Chondrocyte (in vitro differentiated cells): ENCODE measurements at regions not wholly inside any gene's neighbourhood (a gene's known extent, or its start where the extent isn't known, plus 50 kb on each side); places are given as distances from the start of the nearest gene placed in this dataset.

Experiments
- DNase-seq: peaks from one replicate; pipeline ENCODE4 v3.0.0; 2021; ENCODE audit warnings: mixed read lengths, low spot score
- H3K27ac Mint-ChIP-seq: one replicate; pipeline ENCODE4 v1.8.0; 2021; ENCODE audit warnings: mild to moderate bottlenecking, moderate library complexity, mixed read lengths; ENCODE audit not compliant: unreplicated experiment
- H3K27me3 Mint-ChIP-seq: 2 replicates; pipeline ENCODE4 v1.8.0; 2021; ENCODE audit warnings: low read depth, mixed read lengths
- H3K36me3 Mint-ChIP-seq: 2 replicates; pipeline ENCODE4 v1.8.0; 2021; ENCODE audit warnings: low read depth, mixed read lengths
- H3K4me1 Mint-ChIP-seq: 2 replicates; pipeline ENCODE4 v1.8.0; 2021; ENCODE audit warnings: low read depth, mild to moderate bottlenecking, mixed read lengths
- H3K4me3 Mint-ChIP-seq: one replicate; pipeline ENCODE4 v1.8.0; 2021; ENCODE audit warnings: mild to moderate bottlenecking, moderate library complexity, mixed read lengths; ENCODE audit not compliant: unreplicated experiment
- H3K9me3 Mint-ChIP-seq: 2 replicates; pipeline ENCODE4 v1.8.0; 2021; ENCODE audit warnings: low read depth, mixed read lengths
- TF ChIP-seq, protein P1 (sequence below): fragments of 200-600 bp; sonication (generic); IDR thresholded peaks from 2 replicates; pipeline ENCODE4 v1.5.0; 2021; ENCODE audit warnings: antibody characterized with exemption, mild to moderate bottlenecking, moderate library complexity

DNA sequence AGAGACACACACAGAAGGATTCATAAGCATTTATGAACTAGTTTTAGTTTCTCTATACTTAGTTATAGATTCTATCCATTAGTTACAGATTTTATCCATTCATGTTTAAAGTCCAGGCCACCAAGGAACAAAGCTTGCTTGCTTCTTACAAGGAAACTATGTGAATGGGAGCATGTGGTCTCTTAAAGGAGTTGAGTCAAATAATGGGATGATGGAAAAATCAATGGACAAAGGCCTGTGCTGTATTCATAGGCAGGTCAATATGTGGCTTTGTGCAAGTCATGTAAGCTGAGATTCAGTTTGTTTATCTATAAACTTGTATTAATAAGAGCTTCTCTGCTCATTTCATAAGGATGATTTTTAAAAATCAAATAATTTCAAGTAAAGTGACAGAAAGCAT lies 172.8 kb upstream of the CDK1 start:
- DNase-seq: no peak
- Mint-ChIP-seq H3K27ac (no peak overlapping the region), H3K9me3 (no peaks in the 10 kb centered on the region), H3K4me3 (no peak overlapping the region), H3K36me3 (no peaks in the 10 kb centered on the region), H3K27me3 (peaks cover 16% of the 10 kb centered on the region), H3K4me1 (no peaks in the 10 kb centered on the region)
- TF ChIP-seq, protein P1, sequence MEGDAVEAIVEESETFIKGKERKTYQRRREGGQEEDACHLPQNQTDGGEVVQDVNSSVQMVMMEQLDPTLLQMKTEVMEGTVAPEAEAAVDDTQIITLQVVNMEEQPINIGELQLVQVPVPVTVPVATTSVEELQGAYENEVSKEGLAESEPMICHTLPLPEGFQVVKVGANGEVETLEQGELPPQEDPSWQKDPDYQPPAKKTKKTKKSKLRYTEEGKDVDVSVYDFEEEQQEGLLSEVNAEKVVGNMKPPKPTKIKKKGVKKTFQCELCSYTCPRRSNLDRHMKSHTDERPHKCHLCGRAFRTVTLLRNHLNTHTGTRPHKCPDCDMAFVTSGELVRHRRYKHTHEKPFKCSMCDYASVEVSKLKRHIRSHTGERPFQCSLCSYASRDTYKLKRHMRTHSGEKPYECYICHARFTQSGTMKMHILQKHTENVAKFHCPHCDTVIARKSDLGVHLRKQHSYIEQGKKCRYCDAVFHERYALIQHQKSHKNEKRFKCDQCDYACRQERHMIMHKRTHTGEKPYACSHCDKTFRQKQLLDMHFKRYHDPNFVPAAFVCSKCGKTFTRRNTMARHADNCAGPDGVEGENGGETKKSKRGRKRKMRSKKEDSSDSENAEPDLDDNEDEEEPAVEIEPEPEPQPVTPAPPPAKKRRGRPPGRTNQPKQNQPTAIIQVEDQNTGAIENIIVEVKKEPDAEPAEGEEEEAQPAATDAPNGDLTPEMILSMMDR: no peak

DNA sequence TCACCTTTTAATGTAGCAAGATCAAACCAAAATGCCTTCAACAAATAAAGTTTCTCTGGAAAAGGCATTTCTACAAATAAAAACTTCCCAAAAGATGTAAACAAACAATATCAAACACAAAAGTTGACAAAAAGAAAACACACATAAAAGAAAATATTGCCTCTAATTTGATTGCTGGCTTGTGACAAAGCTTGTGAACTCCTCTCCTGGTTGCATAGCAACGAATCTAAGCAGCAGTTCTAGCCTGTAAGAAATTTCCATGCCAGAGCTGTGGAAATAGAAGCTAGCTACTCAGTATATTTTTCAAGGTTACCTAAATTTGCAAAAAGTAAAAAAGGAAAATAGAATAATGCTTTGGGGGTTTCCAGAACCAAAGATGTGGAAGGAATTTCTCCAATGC lies 173.9 kb upstream of the CDK1 start:
- H3K27me3 Mint-ChIP-seq: peaks cover 14% of the 10 kb centered on the region
- no peaks in the 10 kb centered on the region for H3K4me1 Mint-ChIP-seq
- H3K9me3 Mint-ChIP-seq: no peaks in the 10 kb centered on the region
- no peak overlapping the region for H3K4me3 Mint-ChIP-seq
- TF ChIP-seq, protein P1: no peak
- no peak overlapping the region for H3K27ac Mint-ChIP-seq
- no peak for DNase-seq
- H3K36me3 Mint-ChIP-seq: no peaks in the 10 kb centered on the region

DNA sequence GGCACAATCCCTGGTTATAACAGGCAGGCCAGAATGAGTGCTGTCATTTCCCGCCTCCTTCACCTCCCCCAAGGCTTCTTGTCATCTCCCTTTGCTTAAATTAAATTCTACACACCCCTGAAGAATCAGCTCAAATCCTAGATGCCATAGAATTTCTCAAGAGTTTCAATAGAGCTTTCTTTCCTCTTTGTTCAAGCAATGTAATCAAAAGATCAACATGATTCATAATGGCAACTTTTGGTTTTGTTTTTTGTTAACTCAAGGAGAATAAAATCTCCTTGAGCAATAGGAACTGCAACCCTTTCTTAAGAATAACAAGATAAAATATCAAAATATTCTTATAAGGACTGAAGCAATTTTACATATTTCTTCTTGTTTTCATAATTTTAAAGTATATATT lies 180.8 kb upstream of the CDK1 start:
- Mint-ChIP-seq H3K4me1 (no peaks in the 10 kb centered on the region), H3K4me3 (no peak overlapping the region), H3K27ac (no peak overlapping the region), H3K36me3 (no peaks in the 10 kb centered on the region), H3K27me3 (peaks cover 18% of the 10 kb centered on the region), H3K9me3 (no peaks in the 10 kb centered on the region)
- TF ChIP-seq, protein P1: no peak
- no peak for DNase-seq

DNA sequence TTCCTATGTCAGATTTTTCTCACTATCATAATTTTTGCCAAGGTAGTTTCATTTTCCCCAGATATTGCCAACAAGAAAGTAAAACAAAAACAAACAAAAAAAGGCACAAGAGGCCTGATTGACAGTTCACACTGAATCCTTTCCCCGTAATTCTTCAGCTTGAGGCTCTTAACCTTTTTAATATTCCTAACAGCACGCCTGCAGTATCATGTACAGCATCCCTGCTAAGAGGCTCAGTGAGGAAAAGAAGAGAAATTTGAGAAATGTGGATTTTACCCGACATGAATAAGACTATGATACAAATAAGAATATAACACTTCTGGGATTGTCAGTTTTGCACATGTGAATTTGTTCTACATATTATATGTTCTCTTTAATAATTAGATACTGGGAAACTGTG lies 182.4 kb upstream of the CDK1 start:
- Mint-ChIP-seq H3K27me3 (peaks cover 18% of the 10 kb centered on the region), H3K4me3 (no peak overlapping the region), H3K4me1 (no peaks in the 10 kb centered on the region), H3K9me3 (no peaks in the 10 kb centered on the region), H3K27ac (no peak overlapping the region), H3K36me3 (no peaks in the 10 kb centered on the region)
- TF ChIP-seq, protein P1: no peak
- DNase-seq: no peak

DNA sequence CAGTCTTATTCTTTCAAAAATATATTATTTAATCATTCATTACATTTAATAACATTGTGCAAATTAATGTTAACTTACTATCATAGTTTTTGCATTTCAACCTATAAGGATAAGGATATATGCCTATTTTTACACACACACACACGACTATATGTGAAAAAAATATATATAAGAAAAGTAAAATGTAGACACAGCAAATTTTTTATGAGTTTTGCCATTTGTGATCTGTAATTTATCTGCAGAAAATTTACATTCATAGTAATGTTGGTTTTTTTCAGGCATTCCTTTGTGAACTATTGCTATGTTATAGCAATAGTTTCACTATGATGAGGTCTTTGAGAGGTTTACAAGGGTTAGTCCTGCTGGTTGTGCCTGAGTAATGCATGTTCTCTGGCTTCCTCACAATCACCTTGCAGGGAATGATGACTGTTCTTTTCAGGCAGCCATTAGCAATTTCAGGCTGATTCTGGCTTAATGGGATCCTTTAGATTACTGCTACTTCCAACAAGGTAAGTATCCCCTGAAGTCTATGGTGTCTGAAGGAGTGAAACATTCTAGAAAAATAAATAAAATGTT lies 183.7 kb upstream of the CDK1 start:
- Mint-ChIP-seq H3K27me3 (peaks cover 18% of the 10 kb centered on the region), H3K4me3 (no peak overlapping the region), H3K9me3 (no peaks in the 10 kb centered on the region), H3K36me3 (no peaks in the 10 kb centered on the region), H3K4me1 (no peaks in the 10 kb centered on the region), H3K27ac (no peak overlapping the region)
- TF ChIP-seq, protein P1: peak; percentile 22
- no peak for DNase-seq
